SK-N-SH (cell line): ENCODE measurements at regions not wholly inside any gene's neighbourhood (a gene's known extent, or its start where the extent isn't known, plus 50 kb on each side); places are given as distances from the start of the nearest gene placed in this dataset.

ENCODE experiments used
- CTCF ChIA-PET: fragments of 300-600, 350-600 bp; formaldehyde crosslinking; extraction: SDS; loops from one replicate; lab custom pipeline; 2021; lab: Yijun Ruan, JAX
- POLR2A ChIA-PET: fragments of 350-600 bp; sonication (Branson Sonifier 250); formaldehyde crosslinking; extraction: SDS; loops from one replicate; lab custom pipeline; 2020; ENCODE audit warnings: antibody characterized with exemption, inconsistent platforms; lab: Yijun Ruan, JAX
- DNase-seq: peaks from one replicate; pipeline ENCODE4 v3.0.0; 2012
- H2AFZ ChIP-seq: fragments of 200-600 bp; sonication (generic); 2 replicates; pipeline ENCODE4 v1.8.1; 2016; ENCODE audit warnings: antibody characterized with exemption, mild to moderate bottlenecking, low read depth
- H3F3A ChIP-seq: fragments of 200-600 bp; sonication (generic); replicated peaks from 2 replicates; pipeline ENCODE3; 2016; ENCODE audit warnings: antibody characterized with exemption, mild to moderate bottlenecking; ENCODE audit not compliant: insufficient read depth
- H3K27ac ChIP-seq, 2 experiments: fragments of 200-500 bp in 1 of 2; fragments of 200-600 bp in 1 of 2; sonication (Bioruptor generic) in 1 of 2; sonication (generic), shearing (Covaris generic) in 1 of 2; 2 replicates each; pipeline versions ENCODE4 v1.5.1 to v1.6.1; 2014 to 2016; ENCODE audit warnings: low read depth in 2 of 2, inconsistent platforms in 1 of 2, low read length in 1 of 2, mild to moderate bottlenecking in 1 of 2, mixed read lengths in 1 of 2
- H3K27me3 ChIP-seq: fragments of 200-600 bp; sonication (generic), shearing (Covaris generic); 2 replicates; pipeline ENCODE4 v1.6.1; 2016; ENCODE audit warnings: mixed run types; ENCODE audit not compliant: insufficient read depth
- H3K36me3 ChIP-seq, 2 experiments: fragments of 200-500 bp in 1 of 2; fragments of 200-600 bp in 1 of 2; sonication (Bioruptor generic) in 1 of 2; sonication (generic) in 1 of 2; replicated peaks in 1 of 2; 2 replicates each; pipeline versions ENCODE3 to v1.5.1; 2014 to 2016; ENCODE audit warnings: low read length in 1 of 2, mild to moderate bottlenecking in 1 of 2; ENCODE audit not compliant: insufficient read depth in 2 of 2, control insufficient read depth in 1 of 2
- H3K4me1 ChIP-seq, 2 experiments: fragments of 200-500 bp in 1 of 2; fragments of 200-600 bp in 1 of 2; sonication (Bioruptor generic) in 1 of 2; sonication (generic), shearing (Covaris generic) in 1 of 2; 2 replicates each; pipeline versions ENCODE4 v1.5.1 to v1.6.1; 2014 to 2016; ENCODE audit warnings: low read depth in 1 of 2, low read length in 1 of 2, mixed run types in 1 of 2; ENCODE audit not compliant: insufficient read depth in 2 of 2, control insufficient read depth in 1 of 2
- H3K4me2 ChIP-seq: fragments of 200-600 bp; sonication (generic), shearing (Covaris generic); 2 replicates; pipeline ENCODE4 v1.6.1; 2017; ENCODE audit warnings: mixed run types
- H3K4me3 ChIP-seq, 2 experiments: fragments of 200-500 bp in 1 of 2; fragments of 200-600 bp in 1 of 2; sonication (Bioruptor generic) in 1 of 2; sonication (generic), shearing (Covaris generic) in 1 of 2; 2 replicates each; pipeline versions ENCODE4 v1.5.1 to v1.8.1; 2014 to 2016; ENCODE audit warnings: low read depth in 2 of 2, inconsistent platforms in 1 of 2, low read length in 1 of 2, mild to moderate bottlenecking in 1 of 2, mixed read lengths in 1 of 2, moderate library complexity in 1 of 2
- H3K79me2 ChIP-seq: fragments of 200-600 bp; sonication (generic); 2 replicates; pipeline ENCODE4 v1.8.1; 2017; ENCODE audit warnings: mild to moderate bottlenecking; ENCODE audit not compliant: insufficient read depth
- H3K9ac ChIP-seq: fragments of 200-600 bp; sonication (generic); 2 replicates; pipeline ENCODE4 v1.6.1; 2017; ENCODE audit warnings: mixed run types
- H3K9me2 ChIP-seq: fragments of 200-600 bp; sonication (generic); 2 replicates; pipeline ENCODE4 v1.6.1; 2017; ENCODE audit warnings: mixed run types
- H3K9me3 ChIP-seq: fragments of 200-600 bp; sonication (generic); 2 replicates; pipeline ENCODE4 v1.6.1; 2017; ENCODE audit warnings: mixed run types, mild to moderate bottlenecking, moderate library complexity
- H4K20me1 ChIP-seq: fragments of 200-600 bp; sonication (generic); 2 replicates; pipeline ENCODE4 v1.6.1; 2017; ENCODE audit warnings: mild to moderate bottlenecking, mixed run types; ENCODE audit not compliant: insufficient read depth
- CHD2 ChIP-seq: fragments of 150-350 bp; IDR thresholded peaks from 2 replicates; pipeline ENCODE4 v1.6.1; 2018; ENCODE audit warnings: low read length; ENCODE audit not compliant: partially characterized antibody
- FOXM1 ChIP-seq: IDR thresholded peaks from 2 replicates; pipeline ENCODE4 v1.4.0; 2012; ENCODE audit warnings: low read depth, mild to moderate bottlenecking
- IRF3 ChIP-seq: fragments of 150-350 bp; IDR thresholded peaks from 2 replicates; pipeline ENCODE4 v1.6.1; 2016; ENCODE audit warnings: mild to moderate bottlenecking, low read depth, low read length
- MAX ChIP-seq: IDR thresholded peaks from 2 replicates; pipeline ENCODE4 v1.4.0; 2012; ENCODE audit warnings: low read depth
- PBX3 ChIP-seq: IDR thresholded peaks from 2 replicates; pipeline ENCODE4; 2012
- RAD21 ChIP-seq: IDR thresholded peaks from 2 replicates; pipeline ENCODE4 v1.6.1; 2012; ENCODE audit warnings: mild to moderate bottlenecking, low read length
- RFX5 ChIP-seq: IDR thresholded peaks from 2 replicates; pipeline ENCODE4 v1.6.1; 2012; ENCODE audit warnings: mild to moderate bottlenecking, improper control_type of control experiment, low read length
- RXRA ChIP-seq: IDR thresholded peaks from 2 replicates; pipeline ENCODE4 v1.4.0; 2012; ENCODE audit warnings: low read depth, mild to moderate bottlenecking, borderline replicate concordance
- TAF1 ChIP-seq: IDR thresholded peaks from 2 replicates; pipeline ENCODE4 v1.6.1; 2012; ENCODE audit warnings: low read depth, mild to moderate bottlenecking, low read length, moderate library complexity, borderline replicate concordance
- WGBS: methylation state at CpG from one replicate; pipeline ENCODE4 v1.1.6; 2017; ENCODE audit warnings: low lambda C conversion rate; 5-methylcytosine and 5-hydroxymethylcytosine counted together

GRCh38 chr1:59022199-59022598 lies 238.4 kb upstream of the JUN start:
- H3K27ac ChIP-seq, result no peak overlapping the region

GRCh38 chr1:59022799-59023198 lies 239.0 kb upstream of the JUN start:
- H3K9me2 ChIP-seq, result no peaks in the 10 kb centered on the region
- WGBS, result 98% methylated on average over 3 of the region's 3 CpGs
- no peak overlapping the region for H2AFZ ChIP-seq
- CTCF ChIA-PET, result no interaction called here
- DNase-seq, result no peak
- peak overlapping the region in 1 of 2 experiments; percentile 99; a peak in 1 of 4 replicates for H3K27ac ChIP-seq
- no peaks in the 10 kb centered on the region for H4K20me1 ChIP-seq
- POLR2A ChIA-PET, result no interaction called here
- peaks cover 0 to 40% of the 10 kb centered on the region in 2 experiments; a peak in 3 of 4 replicates for H3K4me1 ChIP-seq
- H3K36me3 ChIP-seq, result no peaks in the 10 kb centered on the region
- no peak overlapping the region for H3K4me3 ChIP-seq
- peaks cover 31% of the 10 kb centered on the region for H3F3A ChIP-seq
- no peak for TF ChIP-seq RXRA
- TF ChIP-seq RAD21, result no peak
- no peak for TF ChIP-seq IRF3
- no peak for TF ChIP-seq RFX5
- no peak for TF ChIP-seq FOXM1
- TF ChIP-seq, all 33 proteins: peak for 0
- no peak overlapping the region for H3K4me2 ChIP-seq
- peaks cover 31% of the 10 kb centered on the region for H3K79me2 ChIP-seq
- H3K9ac ChIP-seq, result no peak overlapping the region
- no peaks in the 10 kb centered on the region for H3K9me3 ChIP-seq
- H3K27me3 ChIP-seq, result no peaks in the 10 kb centered on the region

More at GRCh38 chr1:59022199-59022598, 238.4 kb upstream of the JUN start:
- no peaks in the 10 kb centered on the region for H4K20me1 ChIP-seq
- no peak for DNase-seq
- H3K4me1 ChIP-seq, result peaks cover 0 to 43% of the 10 kb centered on the region in 2 experiments; a peak in 3 of 4 replicates
- ChIA-PET CTCF (no interaction called here), POLR2A (no interaction called here)
- no peaks in the 10 kb centered on the region for H3K9me2 ChIP-seq
- no peaks in the 10 kb centered on the region for H3K9me3 ChIP-seq
- TF ChIP-seq PBX3 (no peak), RAD21 (no peak), FOXM1 (no peak), TAF1 (no peak), RXRA (no peak), MAX (no peak), CHD2 (no peak)
- TF ChIP-seq, all 33 proteins: peak for 0
- Histone ChIP-seq H3K9ac (no peak overlapping the region), H2AFZ (no peak overlapping the region), H3K36me3 (no peaks in the 10 kb centered on the region), H3F3A (peaks cover 31% of the 10 kb centered on the region), H3K27me3 (no peaks in the 10 kb centered on the region), H3K4me2 (no peak overlapping the region), H3K79me2 (peaks cover 26% of the 10 kb centered on the region), H3K4me3 (no peak overlapping the region)
- WGBS, result 100% methylated on average over 3 of the region's 3 CpGs
